Rectal smooth muscle tissue (tissue), 1 donor: ENCODE measurements at regions not wholly inside any gene's neighbourhood (a gene's known extent, or its start where the extent isn't known, plus 50 kb on each side); places are given as distances from the start of the nearest gene placed in this dataset.

ENCODE experiments used
- H3K27ac ChIP-seq: one replicate; pipeline ENCODE4 v1.7.0; 2013; ENCODE audit warnings: low read depth, low read length, inconsistent platforms
- H3K27me3 ChIP-seq: one replicate; pipeline ENCODE4 v1.7.0; 2013; ENCODE audit warnings: low read length; ENCODE audit not compliant: control insufficient read depth, insufficient read depth
- H3K36me3 ChIP-seq: one replicate; pipeline ENCODE4 v1.7.0; 2013; ENCODE audit warnings: low read length; ENCODE audit not compliant: control insufficient read depth, insufficient read depth
- H3K4me1 ChIP-seq: one replicate; pipeline ENCODE4 v1.7.0; 2013; ENCODE audit warnings: low read length; ENCODE audit not compliant: control insufficient read depth, insufficient read depth
- H3K4me3 ChIP-seq: one replicate; pipeline ENCODE4 v1.7.0; 2013; ENCODE audit warnings: low read length
- H3K9ac ChIP-seq: one replicate; pipeline ENCODE4 v1.7.0; 2013; ENCODE audit warnings: low read length

GRCh38 chr1:222334026-222334680 is 213.8 kb downstream of the HHIPL2 start:
- no peaks in the 10 kb centered on the region for H3K4me1 ChIP-seq
- H3K27me3 ChIP-seq: no peaks in the 10 kb centered on the region
- H3K4me3 ChIP-seq: no peak overlapping the region
- H3K9ac ChIP-seq: no peak overlapping the region
- H3K27ac ChIP-seq: no peak overlapping the region
- H3K36me3 ChIP-seq: no peaks in the 10 kb centered on the region

- Histone ChIP-seq H3K9ac (no peak overlapping the region), H3K27ac (no peak overlapping the region), H3K27me3 (no peaks in the 10 kb centered on the region), H3K36me3 (no peaks in the 10 kb centered on the region), H3K4me1 (no peaks in the 10 kb centered on the region), H3K4me3 (no peak overlapping the region)
These were observed 216.1 kb downstream of the HHIPL2 start for GRCh38 chr1:222331765-222332164.

- Histone ChIP-seq H3K4me3 (no peak overlapping the region), H3K27me3 (no peaks in the 10 kb centered on the region), H3K9ac (no peak overlapping the region), H3K27ac (no peak overlapping the region), H3K4me1 (no peaks in the 10 kb centered on the region), H3K36me3 (no peaks in the 10 kb centered on the region)
These were observed 216.6 kb downstream of the HHIPL2 start for GRCh38 chr1:222331340-222331739.

- Histone ChIP-seq H3K4me3 (no peak overlapping the region), H3K27ac (no peak overlapping the region), H3K36me3 (no peaks in the 10 kb centered on the region), H3K27me3 (no peaks in the 10 kb centered on the region), H3K9ac (no peak overlapping the region), H3K4me1 (no peaks in the 10 kb centered on the region)
These were observed 218.3 kb downstream of the HHIPL2 start for GRCh38 chr1:222329493-222330045.

GRCh38 chr1:222326710-222327036 is 221.2 kb downstream of the HHIPL2 start:
- Histone ChIP-seq H3K4me1 (no peaks in the 10 kb centered on the region), H3K9ac (no peak overlapping the region), H3K4me3 (no peak overlapping the region), H3K27me3 (no peaks in the 10 kb centered on the region), H3K36me3 (no peaks in the 10 kb centered on the region), H3K27ac (no peak overlapping the region)

GRCh38 chr1:222326006-222326709 is 221.7 kb downstream of the HHIPL2 start:
- Histone ChIP-seq H3K4me3 (no peak overlapping the region), H3K27me3 (no peaks in the 10 kb centered on the region), H3K9ac (no peak overlapping the region), H3K36me3 (no peaks in the 10 kb centered on the region), H3K27ac (no peak overlapping the region), H3K4me1 (no peaks in the 10 kb centered on the region)

GRCh38 chr1:222325506-222325905 is 222.4 kb downstream of the HHIPL2 start:
- H3K27me3 ChIP-seq: no peaks in the 10 kb centered on the region
- H3K27ac ChIP-seq: no peak overlapping the region
- no peaks in the 10 kb centered on the region for H3K4me1 ChIP-seq
- no peak overlapping the region for H3K4me3 ChIP-seq
- no peaks in the 10 kb centered on the region for H3K36me3 ChIP-seq
- H3K9ac ChIP-seq: no peak overlapping the region

GRCh38 chr1:222314839-222315238 is 233.1 kb downstream of the HHIPL2 start:
- H3K27ac ChIP-seq: no peak overlapping the region
- no peaks in the 10 kb centered on the region for H3K27me3 ChIP-seq
- H3K36me3 ChIP-seq: no peaks in the 10 kb centered on the region
- no peak overlapping the region for H3K9ac ChIP-seq
- H3K4me1 ChIP-seq: no peaks in the 10 kb centered on the region
- no peak overlapping the region for H3K4me3 ChIP-seq

GRCh38 chr1:222310836-222311235 is 237.1 kb downstream of the HHIPL2 start:
- H3K4me3 ChIP-seq: no peak overlapping the region
- no peaks in the 10 kb centered on the region for H3K36me3 ChIP-seq
- no peak overlapping the region for H3K9ac ChIP-seq
- H3K27me3 ChIP-seq: no peaks in the 10 kb centered on the region
- no peak overlapping the region for H3K27ac ChIP-seq
- no peaks in the 10 kb centered on the region for H3K4me1 ChIP-seq

- no peak overlapping the region for H3K27ac ChIP-seq
- no peaks in the 10 kb centered on the region for H3K36me3 ChIP-seq
- no peak overlapping the region for H3K4me3 ChIP-seq
- no peak overlapping the region for H3K9ac ChIP-seq
- no peaks in the 10 kb centered on the region for H3K27me3 ChIP-seq
- no peaks in the 10 kb centered on the region for H3K4me1 ChIP-seq
These were observed 240.3 kb downstream of the HHIPL2 start for GRCh38 chr1:222307621-222308020.

GRCh38 chr1:222306512-222306911 is 241.4 kb downstream of the HHIPL2 start:
- H3K27ac ChIP-seq: no peak overlapping the region
- no peaks in the 10 kb centered on the region for H3K4me1 ChIP-seq
- no peak overlapping the region for H3K4me3 ChIP-seq
- no peak overlapping the region for H3K9ac ChIP-seq
- H3K36me3 ChIP-seq: no peaks in the 10 kb centered on the region
- no peaks in the 10 kb centered on the region for H3K27me3 ChIP-seq

- no peaks in the 10 kb centered on the region for H3K27me3 ChIP-seq
- H3K4me3 ChIP-seq: no peak overlapping the region
- H3K4me1 ChIP-seq: no peaks in the 10 kb centered on the region
- H3K27ac ChIP-seq: no peak overlapping the region
- no peaks in the 10 kb centered on the region for H3K36me3 ChIP-seq
- H3K9ac ChIP-seq: no peak overlapping the region
These were observed 241.9 kb downstream of the HHIPL2 start for GRCh38 chr1:222306011-222306410.

- no peak overlapping the region for H3K27ac ChIP-seq
- no peaks in the 10 kb centered on the region for H3K4me1 ChIP-seq
- no peaks in the 10 kb centered on the region for H3K27me3 ChIP-seq
- no peaks in the 10 kb centered on the region for H3K36me3 ChIP-seq
- H3K9ac ChIP-seq: no peak overlapping the region
- H3K4me3 ChIP-seq: no peak overlapping the region
These were observed 246.3 kb downstream of the HHIPL2 start for GRCh38 chr1:222301652-222302051.
